HL-60 (cell line): ENCODE measurements at regions not wholly inside any gene's neighbourhood (a gene's known extent, or its start where the extent isn't known, plus 50 kb on each side); places are given as distances from the start of the nearest gene placed in this dataset.
"Not testable (repeated sequence)": the region's sequence is repeated elsewhere in the genome, so short reads cannot be mapped to it uniquely, and the experiment has no call there.

Source experiments
- DNase-seq, 2 experiments: peaks; one replicate each; pipeline ENCODE4 v3.0.0-alpha.2; 2010 to 2020; ENCODE audit warnings: low read depth in 1 of 2, low spot score in 1 of 2
- H3K27ac ChIP-seq: fragments of 250-450 bp; sonication (Bioruptor Pico); replicated peaks from 2 replicates; pipeline ENCODE4 v1.5.1; 2020; ENCODE audit warnings: mild to moderate bottlenecking, moderate library complexity
- H3K27me3 ChIP-seq: fragments of 250-450 bp; sonication (Bioruptor Pico); 2 replicates; pipeline ENCODE4 v1.5.1; 2021; ENCODE audit warnings: mild to moderate bottlenecking, moderate library complexity; ENCODE audit not compliant: insufficient read depth, poor library complexity, severe bottlenecking
- H3K4me3 ChIP-seq: replicated peaks from 2 replicates; pipeline ENCODE4 v1.5.1; 2011; ENCODE audit warnings: mild to moderate bottlenecking, control low read depth, low read length; ENCODE audit not compliant: insufficient read depth
- CTCF ChIP-seq: IDR thresholded peaks from one replicate; pipeline ENCODE4 v1.5.1; 2011; ENCODE audit warnings: low read length, control low read depth, inconsistent platforms; ENCODE audit not compliant: insufficient read depth
- GABPA ChIP-seq: IDR thresholded peaks from 2 replicates; pipeline ENCODE4 v1.6.1; 2012; ENCODE audit warnings: low read depth
- POLR2AphosphoS5 ChIP-seq: IDR thresholded peaks from 2 replicates; pipeline ENCODE4 v1.6.1; 2012; ENCODE audit warnings: low read depth
- REST ChIP-seq: IDR thresholded peaks from 2 replicates; pipeline ENCODE4 v1.6.1; 2012; ENCODE audit warnings: low read depth; ENCODE audit not compliant: insufficient replicate concordance
- SPI1 ChIP-seq: IDR thresholded peaks from 2 replicates; pipeline ENCODE4 v1.6.1; 2012; ENCODE audit warnings: low read depth, mild to moderate bottlenecking, borderline replicate concordance

- peak in 1 of 2 experiments; percentile 6 for DNase-seq
- Histone ChIP-seq H3K4me3 (no peak overlapping the region), H3K27ac (no peak overlapping the region), H3K27me3 (no peaks in the 10 kb centered on the region)
- TF ChIP-seq REST, result no peak
- TF ChIP-seq POLR2AphosphoS5, result no peak
- TF ChIP-seq SPI1, result no peak
- TF ChIP-seq CTCF, result peak; percentile 41
- no peak for TF ChIP-seq GABPA
These were observed 85.7 kb upstream of the XYLT1 start for GRCh38 chr16:17556276-17557052.

- Histone ChIP-seq H3K27me3 (no peaks in the 10 kb centered on the region), H3K4me3 (no peak overlapping the region), H3K27ac (no peak overlapping the region)
- TF ChIP-seq CTCF (no peak), POLR2AphosphoS5 (no peak)
- no peak for DNase-seq
These were observed 84.4 kb upstream of the XYLT1 start for GRCh38 chr16:17555176-17555575.

- H3K27me3 ChIP-seq, result no peaks in the 10 kb centered on the region
- no peak overlapping the region for H3K27ac ChIP-seq
- TF ChIP-seq CTCF, result no peak
- no peak for TF ChIP-seq GABPA
- no peak for TF ChIP-seq POLR2AphosphoS5
- no peak for TF ChIP-seq SPI1
- no peak for TF ChIP-seq REST
- no peak overlapping the region for H3K4me3 ChIP-seq
- DNase-seq, result no peak
These were observed 81.6 kb upstream of the XYLT1 start for GRCh38 chr16:17552351-17552750.

GRCh38 chr16:17551682-17552081 lies 80.9 kb upstream of the XYLT1 start:
- DNase-seq, H3K27me3 ChIP-seq, H3K4me3 ChIP-seq, H3K27ac ChIP-seq: not testable (repeated sequence)
